ENCODE measurements at regions not wholly inside any gene's neighbourhood (a gene's known extent, or its start where the extent isn't known, plus 50 kb on each side); places are given as distances from the start of the nearest gene placed in this dataset.

- DNase-seq (no peak), ATAC-seq (peak; percentile 25)
- no peak for TF ChIP-seq CTCF (IDR thresholded peaks at IDR 0.05)
- Histone ChIP-seq H3K9me3 (no peaks in the 10 kb centered on the region), H3K4me1 (ENCODE audit: low read depth) (no peaks in the 10 kb centered on the region), H3K36me3 (ENCODE audit: low read depth) (no peaks in the 10 kb centered on the region), H3K4me3 (no peak overlapping the region)
- intact Hi-C loops (cut with DNase I, micrococcal nuclease): no loop called here
Observed at GRCh38 chr22:27480487-27480886, 321.1 kb downstream of the MN1 start.

GRCh38 chr22:27482402-27482801 is 319.2 kb downstream of the MN1 start:
- H3K4me3 ChIP-seq: no peak overlapping the region
- H3K36me3 ChIP-seq (ENCODE audit: low read depth): no peaks in the 10 kb centered on the region
- no peaks in the 10 kb centered on the region for H3K9me3 ChIP-seq
- DNase-seq (no peak), ATAC-seq (no peak)
- H3K4me1 ChIP-seq (ENCODE audit: low read depth): no peaks in the 10 kb centered on the region
- no peak for TF ChIP-seq CTCF (IDR thresholded peaks at IDR 0.05)
- intact Hi-C loops (cut with DNase I, micrococcal nuclease): no loop called here

GRCh38 chr22:27483095-27483785 is 318.3 kb downstream of the MN1 start:
- no peak for ATAC-seq
- DNase-seq: no peak
- Histone ChIP-seq H3K9me3 (no peaks in the 10 kb centered on the region), H3K4me3 (no peak overlapping the region), H3K36me3 (ENCODE audit: low read depth) (no peaks in the 10 kb centered on the region), H3K4me1 (ENCODE audit: low read depth) (peaks cover 7% of the 10 kb centered on the region)
- intact Hi-C loops (cut with DNase I, micrococcal nuclease): no loop called here
- TF ChIP-seq CTCF (IDR thresholded peaks at IDR 0.05): no peak

GRCh38 chr22:27485842-27486241 is 315.7 kb downstream of the MN1 start:
- no peak overlapping the region for H3K4me3 ChIP-seq
- TF ChIP-seq CTCF (IDR thresholded peaks at IDR 0.05): no peak
- H3K9me3 ChIP-seq: no peaks in the 10 kb centered on the region
- no peak for DNase-seq
- H3K4me1 ChIP-seq (ENCODE audit: low read depth): peaks cover 20% of the 10 kb centered on the region
- intact Hi-C loops (cut with DNase I, micrococcal nuclease): no loop called here
- no peak for ATAC-seq
- H3K36me3 ChIP-seq (ENCODE audit: low read depth): no peaks in the 10 kb centered on the region

GRCh38 chr22:27487600-27488452 is 313.7 kb downstream of the MN1 start:
- H3K36me3 ChIP-seq (ENCODE audit: low read depth): no peaks in the 10 kb centered on the region
- intact Hi-C loops (cut with DNase I, micrococcal nuclease): no loop called here
- peaks cover 20% of the 10 kb centered on the region for H3K4me1 ChIP-seq (ENCODE audit: low read depth)
- no peak for TF ChIP-seq CTCF (IDR thresholded peaks at IDR 0.05)
- ATAC-seq: peak; percentile 23
- no peaks in the 10 kb centered on the region for H3K9me3 ChIP-seq
- peak in 1 of 3 donors; percentile 37 for DNase-seq
- no peak overlapping the region for H3K4me3 ChIP-seq
